Esophagus squamous epithelium (tissue), 4 donors: ENCODE measurements at regions not wholly inside any gene's neighbourhood (a gene's known extent, or its start where the extent isn't known, plus 50 kb on each side); places are given as distances from the start of the nearest gene placed in this dataset.

ENCODE experiments used
- CTCF ChIP-seq, 6 experiments: fragments of 450-650 bp in 4 of 6; fragments of 200-600 bp in 2 of 6; sonication (generic) in 2 of 6; IDR thresholded peaks; one replicate each; pipeline ENCODE4 v1.5.1; 2016 to 2019; ENCODE audit warnings: antibody characterized with exemption in 6 of 6, mild to moderate bottlenecking in 4 of 6, moderate library complexity in 4 of 6
- POLR2A ChIP-seq, 4 donors: fragments of 450-650 bp; IDR thresholded peaks; one replicate each; pipeline ENCODE4 v1.6.1; 2017; ENCODE audit warnings: antibody characterized with exemption in 4 of 4, mild to moderate bottlenecking in 4 of 4, moderate library complexity in 3 of 4

GRCh38 chr5:124315741-124316415, 430.6 kb downstream of the ZNF608 start:
- TF ChIP-seq CTCF (IDR thresholded peaks at IDR 0.05) (no peak), POLR2A (IDR thresholded peaks at IDR 0.05) (no peak)
